ENCODE measurements at regions not wholly inside any gene's neighbourhood (a gene's known extent, or its start where the extent isn't known, plus 50 kb on each side); places are given as distances from the start of the nearest gene placed in this dataset.

- ATAC-seq: no peak
Observed at GRCh38 chr4:13793020-13793710, 165.6 kb upstream of the BOD1L1 start.

GRCh38 chr4:13794819-13795565, 167.5 kb upstream of the BOD1L1 start:
- WGBS (ENCODE audit: insufficient coverage, low coverage, low lambda C conversion rate, missing lambda C conversion rate): 83% methylated on average over 2 of the region's 2 CpGs
- H3K36me3 ChIP-seq: no peaks in the 10 kb centered on the region
- TF ChIP-seq POLR2A (IDR thresholded peaks at IDR 0.05): no peak
- no peak for TF ChIP-seq CTCF (IDR thresholded peaks at IDR 0.05)
- H3K4me3 ChIP-seq: no peak overlapping the region
- H3K27ac ChIP-seq: no peak overlapping the region
- DNase-seq (no peak), ATAC-seq (no peak)
- intact Hi-C loops (cut with DNase I): no loop called here
- H3K27me3 ChIP-seq: no peaks in the 10 kb centered on the region
- H3K9me3 ChIP-seq: no peaks in the 10 kb centered on the region
- no peaks in the 10 kb centered on the region for H3K4me1 ChIP-seq

More at GRCh38 chr4:13793020-13793710, 165.6 kb upstream of the BOD1L1 start:
- Histone ChIP-seq H3K27ac (no peak overlapping the region), H3K9me3 (no peaks in the 10 kb centered on the region), H3K36me3 (no peaks in the 10 kb centered on the region), H3K27me3 (no peaks in the 10 kb centered on the region), H3K4me1 (no peaks in the 10 kb centered on the region), H3K4me3 (no peak overlapping the region)
- no peak for TF ChIP-seq CTCF (IDR thresholded peaks at IDR 0.05)
- no peak for TF ChIP-seq POLR2A (IDR thresholded peaks at IDR 0.05)
- DNase-seq: no peak
- WGBS (ENCODE audit: insufficient coverage, low coverage, low lambda C conversion rate, missing lambda C conversion rate): 47% methylated on average over 5 of the region's 5 CpGs
- intact Hi-C loops (cut with DNase I): no loop called here

DNA sequence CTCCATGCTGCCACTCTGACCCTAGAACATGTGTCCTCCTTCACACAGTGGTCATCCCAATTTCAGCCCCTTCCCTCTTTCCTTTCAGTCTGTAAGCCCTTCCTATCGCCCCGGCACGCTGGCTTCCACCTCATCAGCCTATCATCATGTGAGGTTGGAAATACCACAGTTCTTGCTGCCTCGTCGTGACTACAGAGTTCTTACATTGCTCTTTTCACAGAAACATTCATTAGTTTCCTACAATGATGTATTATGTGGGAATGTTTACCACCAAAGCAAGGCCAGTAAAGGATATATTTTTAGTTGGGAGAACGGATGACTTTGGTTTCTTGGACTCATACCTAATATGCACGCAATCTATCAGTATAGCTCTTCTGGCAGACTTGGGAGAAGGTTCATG, 169.5 kb upstream of the BOD1L1 start:
- H3K4me3 ChIP-seq: no peak overlapping the region
- intact Hi-C loops (cut with DNase I): no loop called here

DNA sequence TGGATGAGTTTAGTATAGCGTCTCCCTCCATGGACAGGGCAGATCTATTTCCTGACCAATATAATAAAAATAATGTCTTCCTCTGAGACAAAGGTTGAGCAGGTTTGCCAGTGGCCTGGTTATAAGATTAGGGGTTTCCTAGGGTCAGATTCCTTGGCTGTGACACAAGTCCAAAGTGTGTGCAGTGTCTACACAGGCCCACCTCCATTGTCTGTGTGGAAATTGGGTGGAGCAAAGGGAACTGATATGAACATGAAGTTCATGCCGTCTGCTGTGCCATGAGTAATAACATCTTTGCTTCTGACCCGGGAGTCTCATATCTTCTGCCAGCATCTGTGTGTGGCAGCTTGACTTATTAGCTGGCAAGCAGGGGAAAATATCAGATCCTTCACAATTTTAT, 187.7 kb upstream of the BOD1L1 start:
- intact Hi-C loops (cut with DNase I): no loop called here
- Histone ChIP-seq H3K4me1 (no peaks in the 10 kb centered on the region), H3K27me3 (no peaks in the 10 kb centered on the region), H3K27ac (no peak overlapping the region), H3K4me3 (no peak overlapping the region), H3K36me3 (no peaks in the 10 kb centered on the region), H3K9me3 (no peaks in the 10 kb centered on the region)
- WGBS (ENCODE audit: insufficient coverage, low coverage, low lambda C conversion rate, missing lambda C conversion rate): 81% methylated on average over 3 of the region's 3 CpGs
- ATAC-seq (no peak), DNase-seq (no peak)
- TF ChIP-seq CTCF (IDR thresholded peaks at IDR 0.05) (no peak), POLR2A (IDR thresholded peaks at IDR 0.05) (no peak)

More for the DNA sequence above, 169.5 kb upstream of the BOD1L1 start:
- no peak for TF ChIP-seq CTCF (IDR thresholded peaks at IDR 0.05)
- TF ChIP-seq POLR2A (IDR thresholded peaks at IDR 0.05): no peak
- H3K27me3 ChIP-seq: no peaks in the 10 kb centered on the region
- no peak for DNase-seq
- H3K27ac ChIP-seq: no peak overlapping the region
- no peak for ATAC-seq
- H3K9me3 ChIP-seq: no peaks in the 10 kb centered on the region
- no peaks in the 10 kb centered on the region for H3K36me3 ChIP-seq
- WGBS (ENCODE audit: insufficient coverage, low coverage, low lambda C conversion rate, missing lambda C conversion rate): 79% methylated on average over 4 of the region's 7 CpGs
- H3K4me1 ChIP-seq: no peaks in the 10 kb centered on the region
